ENCODE measurements at regions not wholly inside any gene's neighbourhood (a gene's known extent, or its start where the extent isn't known, plus 50 kb on each side); places are given as distances from the start of the nearest gene placed in this dataset.
"Not testable (repeated sequence)": the region's sequence is repeated elsewhere in the genome, so short reads cannot be mapped to it uniquely, and the experiment has no call there.

DNA sequence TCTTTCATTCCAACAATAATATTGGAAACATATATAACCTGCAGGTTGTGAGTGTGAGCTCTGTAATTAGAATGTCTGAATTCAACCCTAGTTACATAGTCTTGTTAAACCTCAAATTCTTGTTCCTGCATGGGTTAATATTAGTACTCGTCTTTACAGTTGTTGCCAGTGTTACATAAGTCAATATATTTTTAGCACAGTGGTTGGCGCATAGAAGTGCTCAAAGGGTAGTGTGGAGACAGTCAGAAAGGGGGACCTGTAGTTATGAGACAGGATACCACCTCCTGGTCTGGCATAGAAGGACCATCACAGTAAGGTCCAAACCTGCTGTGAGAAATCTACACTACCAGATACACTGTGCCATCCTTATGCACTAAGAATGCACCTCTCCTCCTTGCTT is 1045.9 kb upstream of the SLIT2 start:
- Mint-ChIP-seq H3K27ac (no peak overlapping the region), H3K4me1 (no peaks in the 10 kb centered on the region), H3K9me3 (peaks cover under 1 to 36% (median 8%) of the 10 kb centered on the region in 6 donors), H3K36me3 (no peaks in the 10 kb centered on the region), H3K4me3 (no peak overlapping the region), H3K27me3 (ENCODE audit: low read depth in 3 of 3) (peaks cover 0 to 2% (median 0%) of the 10 kb centered on the region in 3 donors)
- DNase-seq = no peak

GRCh38 chr4:19197838-19198237 is 1053.9 kb upstream of the SLIT2 start:
- not testable (repeated sequence) for H3K4me1 Mint-ChIP-seq; DNase-seq; H3K4me3 Mint-ChIP-seq; H3K36me3 Mint-ChIP-seq; H3K27ac Mint-ChIP-seq; H3K27me3 Mint-ChIP-seq (ENCODE audit: low read depth in 3 of 3)
- peaks cover 10 to 30% (median 18%) of the 10 kb centered on the region in 6 donors for H3K9me3 Mint-ChIP-seq

DNA sequence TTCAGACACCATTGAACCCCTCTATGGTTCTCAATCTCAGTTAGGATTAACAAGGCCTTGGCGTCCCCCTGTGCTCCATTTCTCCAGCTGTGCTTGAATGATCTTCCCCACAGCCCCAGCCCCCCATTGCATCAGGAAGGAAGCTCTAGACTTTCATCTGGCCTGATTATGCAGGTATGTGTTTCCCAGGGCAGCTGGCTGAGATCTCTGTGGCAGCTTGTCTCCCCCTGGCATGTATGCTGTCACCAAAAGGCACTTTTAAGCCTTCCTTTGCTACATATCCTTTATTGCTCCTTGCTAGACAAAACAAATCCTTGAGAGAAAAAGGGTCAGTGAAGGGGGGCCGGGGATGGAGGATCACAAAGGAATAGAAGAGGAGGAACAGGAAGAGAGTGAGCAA is 1056.0 kb upstream of the SLIT2 start:
- no peak overlapping the region for H3K4me3 Mint-ChIP-seq
- peaks cover 6 to 49% (median 18%) of the 10 kb centered on the region in 6 donors for H3K9me3 Mint-ChIP-seq
- no peak overlapping the region for H3K27ac Mint-ChIP-seq
- no peaks in the 10 kb centered on the region for H3K4me1 Mint-ChIP-seq
- DNase-seq = no peak
- H3K27me3 Mint-ChIP-seq (ENCODE audit: low read depth in 3 of 3) = peaks cover 0 to 3% (median 0%) of the 10 kb centered on the region in 3 donors
- H3K36me3 Mint-ChIP-seq = peaks cover 0 to 1% (median 0%) of the 10 kb centered on the region in 3 donors

DNA sequence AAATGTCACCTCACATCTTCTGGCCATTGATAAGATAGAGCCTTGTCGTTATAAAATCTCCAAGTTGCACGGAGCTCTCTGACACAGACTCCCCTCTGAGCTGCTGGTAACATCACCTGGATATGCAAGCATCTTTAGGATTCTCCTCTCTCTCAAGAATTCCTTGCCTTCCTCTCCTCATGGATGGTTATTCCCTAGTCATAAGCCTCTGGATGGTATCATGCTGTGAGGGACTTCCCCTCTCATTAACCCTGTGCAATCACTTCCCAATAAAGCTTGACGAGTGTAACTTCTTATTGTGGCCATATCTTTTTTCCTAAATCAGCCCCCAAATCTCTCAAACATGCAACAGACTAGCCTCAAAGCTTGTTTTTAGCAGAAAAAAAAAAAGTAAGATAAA is 1057.0 kb upstream of the SLIT2 start:
- Mint-ChIP-seq H3K4me3 (no peak overlapping the region), H3K36me3 (no peaks in the 10 kb centered on the region), H3K9me3 (peaks cover 4 to 49% (median 18%) of the 10 kb centered on the region in 6 donors), H3K27me3 (ENCODE audit: low read depth in 3 of 3) (peaks cover 0 to 3% (median 0%) of the 10 kb centered on the region in 3 donors), H3K4me1 (no peaks in the 10 kb centered on the region), H3K27ac (no peak overlapping the region)
- no peak for DNase-seq

DNA sequence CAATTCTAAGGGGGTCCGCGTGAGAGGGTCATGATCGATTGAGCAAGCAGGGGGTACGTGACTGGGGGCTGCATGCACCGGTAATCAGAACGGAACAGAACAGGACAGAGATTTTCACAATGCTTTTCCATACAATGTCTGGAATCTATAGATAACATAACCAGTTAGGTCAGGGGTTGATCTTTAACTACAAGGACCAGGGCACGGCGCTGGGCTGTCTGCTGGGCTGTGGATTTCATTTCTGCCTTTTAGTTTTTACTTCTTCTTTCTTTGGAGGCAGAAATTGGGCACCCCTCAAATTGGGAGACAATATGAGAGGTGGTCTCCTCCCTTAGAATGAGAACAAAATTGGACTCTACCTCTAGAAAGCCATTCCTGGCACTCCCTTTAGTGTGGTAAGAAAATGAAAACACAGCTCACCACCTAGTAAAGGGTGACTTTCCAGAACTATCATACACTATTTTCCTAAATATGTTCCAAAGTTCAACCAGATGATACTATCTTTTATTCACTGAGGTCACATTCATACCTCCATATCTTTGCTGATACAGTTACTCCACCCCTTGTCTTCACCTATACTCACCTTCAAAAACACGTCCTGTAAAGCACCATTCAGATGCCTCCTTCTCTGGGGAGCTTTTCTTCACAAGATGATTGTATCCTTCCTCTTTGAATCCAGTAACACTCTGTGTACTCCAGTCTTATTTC is 1058.3 kb upstream of the SLIT2 start:
- Mint-ChIP-seq H3K4me3 (no peak overlapping the region), H3K27ac (no peak overlapping the region), H3K36me3 (no peaks in the 10 kb centered on the region), H3K27me3 (ENCODE audit: low read depth in 3 of 3) (peaks cover 0 to 1% (median 0%) of the 10 kb centered on the region in 3 donors), H3K4me1 (no peaks in the 10 kb centered on the region), H3K9me3 (peaks cover 4 to 49% (median 15%) of the 10 kb centered on the region in 6 donors)
- DNase-seq = no peak

GRCh38 chr4:19191979-19192650 is 1059.6 kb upstream of the SLIT2 start:
- Mint-ChIP-seq H3K36me3 (no peaks in the 10 kb centered on the region), H3K4me1 (no peaks in the 10 kb centered on the region), H3K9me3 (peaks cover 4 to 49% (median 12%) of the 10 kb centered on the region in 6 donors), H3K27me3 (ENCODE audit: low read depth in 3 of 3) (no peaks in the 10 kb centered on the region), H3K4me3 (no peak overlapping the region), H3K27ac (no peak overlapping the region)
- no peak for DNase-seq

- H3K27me3 Mint-ChIP-seq (ENCODE audit: low read depth in 3 of 3) = no peaks in the 10 kb centered on the region
- no peaks in the 10 kb centered on the region for H3K4me1 Mint-ChIP-seq
- H3K4me3 Mint-ChIP-seq = no peak overlapping the region
- no peak for DNase-seq
- no peak overlapping the region for H3K27ac Mint-ChIP-seq
- H3K9me3 Mint-ChIP-seq = peaks cover 5 to 38% (median 8%) of the 10 kb centered on the region in 6 donors
- no peaks in the 10 kb centered on the region for H3K36me3 Mint-ChIP-seq
These were observed 1064.0 kb upstream of the SLIT2 start for GRCh38 chr4:19187691-19188090.

- no peaks in the 10 kb centered on the region for H3K27me3 Mint-ChIP-seq (ENCODE audit: low read depth in 3 of 3)
These were observed 1064.6 kb upstream of the SLIT2 start for GRCh38 chr4:19187096-19187495.

DNA sequence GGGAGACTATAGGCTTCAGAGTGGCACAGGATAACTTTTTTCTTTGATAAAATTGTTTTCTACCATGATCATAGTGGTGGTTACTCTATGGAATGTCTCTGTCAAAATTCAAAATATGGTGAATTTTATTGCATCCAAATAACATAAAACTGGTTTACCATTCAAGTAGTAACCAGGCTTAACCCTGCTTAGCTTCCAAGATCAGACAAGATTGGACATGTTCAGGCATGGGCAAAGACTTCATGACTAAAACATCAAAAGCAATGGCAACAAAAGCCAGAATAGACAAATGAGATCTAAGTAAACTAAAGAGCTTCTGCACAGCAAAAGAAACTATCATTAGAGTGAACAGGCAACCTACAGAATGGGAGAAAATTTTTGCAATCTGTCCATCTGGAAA is 1070.1 kb upstream of the SLIT2 start:
- not testable (repeated sequence) for H3K27ac Mint-ChIP-seq

More at GRCh38 chr4:19187096-19187495, 1064.6 kb upstream of the SLIT2 start:
- Mint-ChIP-seq H3K9me3 (peaks cover 7 to 37% (median 10%) of the 10 kb centered on the region in 6 donors), H3K36me3 (no peaks in the 10 kb centered on the region), H3K27ac (no peak overlapping the region), H3K4me1 (no peaks in the 10 kb centered on the region), H3K4me3 (no peak overlapping the region)
- DNase-seq = no peak

DNA sequence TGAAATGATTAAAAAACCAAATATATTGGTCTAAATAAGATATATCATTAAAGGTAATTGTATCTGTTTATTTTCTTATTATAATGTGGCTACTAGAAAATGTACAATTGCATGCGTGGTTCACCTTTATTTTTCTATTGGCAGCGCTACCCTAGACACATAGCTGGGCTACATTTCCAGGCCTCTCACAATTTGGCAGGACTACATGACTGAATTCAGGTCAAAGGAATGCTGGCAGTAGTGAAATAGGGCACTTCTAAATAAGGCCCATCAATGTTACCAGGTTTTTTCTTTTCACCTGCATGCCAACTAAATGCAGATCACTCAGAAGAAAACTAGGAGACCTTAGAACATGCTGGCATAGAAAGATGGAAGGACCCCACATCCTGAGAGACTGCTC is 1072.9 kb upstream of the SLIT2 start:
- Mint-ChIP-seq H3K36me3 (peaks cover 0 to 5% (median 0%) of the 10 kb centered on the region in 3 donors), H3K27me3 (ENCODE audit: low read depth in 3 of 3) (no peaks in the 10 kb centered on the region), H3K4me1 (no peaks in the 10 kb centered on the region), H3K4me3 (no peak overlapping the region), H3K9me3 (peaks cover 9 to 43% (median 16%) of the 10 kb centered on the region in 6 donors), H3K27ac (no peak overlapping the region)
- DNase-seq = no peak

More for the DNA sequence above, 1070.1 kb upstream of the SLIT2 start:
- not testable (repeated sequence) for H3K4me1 Mint-ChIP-seq; H3K27me3 Mint-ChIP-seq (ENCODE audit: low read depth in 3 of 3); DNase-seq; H3K36me3 Mint-ChIP-seq; H3K4me3 Mint-ChIP-seq
- H3K9me3 Mint-ChIP-seq = peaks cover 9 to 55% (median 22%) of the 10 kb centered on the region in 6 donors

DNA sequence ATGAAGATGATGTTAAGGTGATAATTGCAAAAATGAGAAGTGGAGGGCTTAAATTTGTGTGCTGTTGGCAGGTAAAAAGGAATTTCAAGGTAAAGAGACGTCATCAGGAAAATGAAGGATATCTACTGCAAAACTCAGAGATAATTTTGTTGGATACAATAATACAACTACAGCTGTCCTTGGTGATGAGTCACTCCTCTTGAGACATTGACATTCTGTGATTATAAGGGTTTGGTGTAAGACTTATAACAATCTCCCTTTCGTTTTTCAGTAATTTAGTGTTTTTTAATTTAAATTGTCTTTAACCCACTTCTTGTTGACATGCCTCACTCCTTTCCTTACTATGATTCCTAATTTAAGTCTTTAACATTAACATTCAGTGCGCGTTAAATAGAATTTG is 1074.1 kb upstream of the SLIT2 start:
- no peak for DNase-seq
- Mint-ChIP-seq H3K9me3 (peaks cover 9 to 48% (median 18%) of the 10 kb centered on the region in 6 donors), H3K27ac (no peak overlapping the region), H3K36me3 (peaks cover 0 to 5% (median 0%) of the 10 kb centered on the region in 3 donors), H3K27me3 (ENCODE audit: low read depth in 3 of 3) (no peaks in the 10 kb centered on the region), H3K4me1 (no peaks in the 10 kb centered on the region), H3K4me3 (no peak overlapping the region)

DNA sequence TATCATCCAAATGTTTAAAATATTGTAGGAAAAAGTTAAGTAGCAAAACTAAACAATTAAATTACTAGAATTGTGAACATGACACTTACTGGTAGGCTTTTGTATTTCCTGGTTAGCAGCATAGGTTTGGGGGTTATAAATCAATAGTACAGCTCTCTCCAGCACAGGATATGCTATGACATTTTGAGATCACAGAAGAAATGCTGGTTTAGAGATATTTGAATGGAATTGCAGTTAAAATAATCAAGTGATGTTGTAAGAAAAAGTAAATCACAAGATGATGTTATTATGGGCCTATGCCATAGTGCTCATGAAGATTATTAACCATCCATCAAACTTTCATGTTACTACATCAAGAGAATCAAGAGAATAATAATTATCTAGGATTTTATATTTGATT is 1079.9 kb upstream of the SLIT2 start:
- H3K9me3 Mint-ChIP-seq = peaks cover 9 to 36% (median 13%) of the 10 kb centered on the region in 6 donors
- H3K4me3 Mint-ChIP-seq = no peak overlapping the region
- H3K36me3 Mint-ChIP-seq = no peaks in the 10 kb centered on the region
- no peak for DNase-seq
- no peaks in the 10 kb centered on the region for H3K4me1 Mint-ChIP-seq
- no peak overlapping the region for H3K27ac Mint-ChIP-seq
- no peaks in the 10 kb centered on the region for H3K27me3 Mint-ChIP-seq (ENCODE audit: low read depth in 3 of 3)

- Mint-ChIP-seq H3K4me1 (no peaks in the 10 kb centered on the region), H3K36me3 (no peaks in the 10 kb centered on the region), H3K4me3 (no peak overlapping the region), H3K9me3 (peaks cover 11 to 46% (median 20%) of the 10 kb centered on the region in 6 donors), H3K27me3 (ENCODE audit: low read depth in 3 of 3) (peaks cover 0 to 2% (median 0%) of the 10 kb centered on the region in 3 donors), H3K27ac (no peak overlapping the region)
- DNase-seq = no peak
These were observed 1084.4 kb upstream of the SLIT2 start for GRCh38 chr4:19167311-19167710.

- Mint-ChIP-seq H3K4me3 (no peak overlapping the region), H3K9me3 (peaks cover 7 to 40% (median 27%) of the 10 kb centered on the region in 6 donors), H3K27ac (no peak overlapping the region), H3K36me3 (no peaks in the 10 kb centered on the region), H3K4me1 (no peaks in the 10 kb centered on the region), H3K27me3 (ENCODE audit: low read depth in 3 of 3) (peaks cover 0 to 2% (median 0%) of the 10 kb centered on the region in 3 donors)
- no peak for DNase-seq
These were observed 1087.4 kb upstream of the SLIT2 start for GRCh38 chr4:19164334-19164733.

All from immature natural killer cell (primary cell).